AG20443 (cell line): ENCODE measurements at regions not wholly inside any gene's neighbourhood (a gene's known extent, or its start where the extent isn't known, plus 50 kb on each side); places are given as distances from the start of the nearest gene placed in this dataset.
A peak's percentile ranks its signal among the peaks of the same experiment; 100 is the strongest.
"Not testable (repeated sequence)": the region's sequence is repeated elsewhere in the genome, so short reads cannot be mapped to it uniquely, and the experiment has no call there.

Experiments
- DNase-seq: peaks from one replicate; pipeline ENCODE4 v3.0.0; 2012; ENCODE audit warnings: low spot score, mixed read lengths

DNA sequence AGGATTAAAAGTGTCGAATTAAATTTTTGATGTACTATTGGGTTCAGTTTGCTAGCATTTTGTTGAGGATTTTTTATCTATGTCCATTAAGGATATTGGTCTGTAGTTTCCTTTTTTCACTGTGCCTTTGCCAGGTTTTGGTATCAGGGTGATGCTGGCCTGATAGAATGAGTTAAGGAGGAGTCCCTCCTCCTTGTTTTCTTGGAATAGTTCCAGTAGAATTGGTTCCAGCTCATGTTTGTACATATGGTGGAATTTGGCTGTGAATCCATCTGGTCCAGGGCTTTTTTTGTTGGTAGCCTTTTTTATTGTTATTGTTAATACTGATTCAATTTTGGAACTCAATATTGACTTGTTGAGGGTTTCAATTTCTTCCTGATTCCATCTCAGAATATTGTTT, 141.8 kb downstream of the SIM1 start:
- DNase-seq = no peak

DNA sequence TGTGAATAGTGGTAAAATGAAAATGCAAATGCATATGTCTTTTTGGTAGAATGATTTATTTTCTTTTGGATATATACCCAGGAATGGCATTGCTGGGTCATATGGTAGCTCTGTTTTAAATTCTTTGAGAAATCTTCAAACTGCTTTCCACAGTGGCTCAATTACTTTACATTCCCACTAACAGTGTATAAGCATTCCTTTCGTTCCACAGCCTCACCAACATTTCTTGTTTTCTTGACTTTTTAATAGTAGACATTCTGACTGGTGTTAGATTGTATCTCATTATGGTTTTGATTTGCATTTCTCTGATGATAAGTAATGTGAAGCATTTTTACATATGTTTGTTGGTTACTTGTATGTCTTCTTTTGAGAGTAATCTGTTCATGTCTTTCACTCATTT, 144.0 kb downstream of the SIM1 start:
- DNase-seq = no peak

DNA sequence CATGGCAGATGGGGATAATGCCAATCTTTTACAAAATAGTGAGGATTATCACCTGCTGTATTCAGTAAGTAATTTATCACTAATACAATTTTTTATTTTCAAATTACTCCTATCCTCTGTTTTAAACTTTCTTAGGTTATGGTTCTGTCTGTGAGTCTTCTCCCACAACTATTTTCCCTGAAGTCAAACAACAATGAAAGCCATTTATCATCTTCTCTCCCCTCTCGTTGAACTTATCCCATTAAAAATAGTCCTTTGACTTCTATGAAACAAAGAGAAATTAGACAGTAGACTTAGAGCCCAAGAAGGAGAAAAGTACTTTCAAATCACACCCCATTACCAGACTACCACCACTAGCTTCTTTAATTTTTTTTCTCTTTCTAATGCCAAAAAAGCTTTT, 147.7 kb downstream of the SIM1 start:
- DNase-seq = no peak

DNA sequence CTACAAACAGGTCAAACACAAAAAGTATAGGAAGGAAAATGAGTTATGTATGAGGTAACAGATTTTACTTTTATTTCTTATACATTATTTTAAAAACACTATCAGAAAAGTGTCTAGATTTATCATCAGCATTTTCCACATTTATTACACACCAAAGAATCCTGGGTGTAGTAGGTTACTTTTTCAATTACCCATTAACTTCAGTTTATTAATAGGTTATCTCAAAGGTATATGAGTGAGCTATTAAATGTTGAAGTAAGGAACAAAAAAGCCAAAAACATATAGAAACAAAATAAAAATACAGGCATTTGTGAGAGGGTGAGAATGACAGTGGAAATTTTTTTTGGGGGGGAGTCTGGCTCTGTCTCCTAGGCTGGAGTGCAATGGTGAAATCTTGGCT, 150.5 kb downstream of the SIM1 start:
- no peak for DNase-seq

DNA sequence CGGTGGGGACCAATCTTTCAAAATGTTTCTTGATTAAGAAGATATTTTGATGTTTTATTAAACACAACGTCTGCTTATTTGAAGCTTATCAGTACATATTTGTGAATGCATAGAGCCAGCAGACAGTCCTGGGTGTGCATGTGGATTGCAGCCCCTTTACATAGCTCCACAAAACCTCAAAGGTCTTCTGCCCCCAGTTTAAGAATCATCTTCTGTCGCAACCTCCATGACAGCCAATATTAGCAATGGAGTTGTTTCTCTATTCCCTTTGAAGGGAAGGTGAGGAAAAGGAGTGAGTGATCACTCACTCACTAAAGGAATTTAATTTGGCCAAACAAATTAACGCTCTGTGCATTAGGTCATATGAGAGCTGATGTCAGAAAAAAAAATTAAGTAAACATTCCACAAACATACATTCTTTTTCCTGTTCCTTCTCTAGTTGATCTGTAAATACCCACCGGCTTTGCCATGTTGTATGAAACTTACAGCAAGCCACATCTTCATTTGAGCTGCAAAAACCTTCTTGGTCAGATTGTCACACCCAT, 152.9 kb downstream of the SIM1 start:
- DNase-seq = no peak

DNA sequence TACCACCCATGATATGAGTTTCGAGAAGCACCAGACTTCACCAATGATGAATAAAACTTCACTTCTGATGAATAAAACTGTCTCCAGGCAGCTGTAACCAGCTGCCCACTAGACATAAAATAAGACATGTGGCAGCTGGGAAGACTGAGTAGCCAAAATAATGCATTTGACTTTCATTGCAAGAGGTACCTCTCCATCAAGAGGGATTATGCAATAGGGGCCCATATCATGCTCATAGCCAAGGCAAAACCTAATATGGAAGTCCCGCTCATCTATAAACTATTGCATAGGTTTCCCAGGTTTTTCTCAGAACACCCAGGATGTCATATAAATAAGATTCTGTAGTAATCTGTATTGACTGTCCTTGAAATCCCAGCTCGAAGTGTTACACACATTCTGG, 155.5 kb downstream of the SIM1 start:
- no peak for DNase-seq

DNA sequence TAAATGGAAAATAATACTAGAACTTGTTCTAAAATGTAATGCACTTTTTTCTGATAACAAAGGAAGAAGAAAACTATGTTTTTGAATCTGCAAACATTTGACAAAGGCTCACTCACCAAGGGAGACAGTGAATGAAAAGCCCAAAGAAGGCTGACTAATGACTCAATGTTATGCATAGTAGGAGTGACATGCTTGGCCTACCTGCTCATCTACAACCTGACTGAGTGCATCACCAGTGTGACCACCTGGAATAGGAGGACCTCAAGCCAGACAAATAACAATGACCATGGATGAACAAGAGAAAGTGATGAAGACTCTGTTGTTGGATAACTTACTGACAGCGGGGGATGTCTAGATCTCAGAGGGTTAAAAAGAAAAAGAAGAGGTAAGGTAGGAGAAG, 157.2 kb downstream of the SIM1 start:
- DNase-seq = no peak

DNA sequence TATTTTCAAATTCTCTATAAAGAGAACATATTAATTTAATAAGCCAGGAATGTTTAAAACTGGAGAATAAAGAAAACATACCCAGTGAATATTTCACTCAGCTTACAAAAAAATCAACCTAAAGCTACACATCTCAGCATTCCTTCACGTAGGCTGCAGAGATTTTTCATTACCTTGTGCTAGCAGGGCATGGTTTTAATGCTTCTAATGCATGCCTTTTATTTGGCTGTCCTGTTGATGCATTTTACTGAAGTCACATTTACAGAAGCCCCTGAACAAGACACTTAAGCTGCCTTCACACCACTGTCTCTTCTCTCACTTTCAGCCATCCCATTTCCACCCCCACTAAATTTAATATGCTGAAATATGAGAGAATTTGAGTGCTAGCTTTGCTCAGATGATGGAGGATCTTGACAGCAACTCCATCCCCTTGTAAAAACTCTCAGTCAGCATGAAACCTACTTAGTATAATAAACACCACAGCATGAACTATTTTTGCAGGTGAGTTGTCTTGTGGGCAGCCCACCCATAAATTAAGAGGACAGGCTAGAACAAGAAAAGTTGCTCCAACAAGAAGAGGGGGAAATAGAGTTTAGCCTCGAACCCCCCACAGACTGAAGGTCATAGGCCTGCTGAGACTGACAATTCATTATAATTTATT, 159.4 kb downstream of the SIM1 start:
- no peak for DNase-seq

DNA sequence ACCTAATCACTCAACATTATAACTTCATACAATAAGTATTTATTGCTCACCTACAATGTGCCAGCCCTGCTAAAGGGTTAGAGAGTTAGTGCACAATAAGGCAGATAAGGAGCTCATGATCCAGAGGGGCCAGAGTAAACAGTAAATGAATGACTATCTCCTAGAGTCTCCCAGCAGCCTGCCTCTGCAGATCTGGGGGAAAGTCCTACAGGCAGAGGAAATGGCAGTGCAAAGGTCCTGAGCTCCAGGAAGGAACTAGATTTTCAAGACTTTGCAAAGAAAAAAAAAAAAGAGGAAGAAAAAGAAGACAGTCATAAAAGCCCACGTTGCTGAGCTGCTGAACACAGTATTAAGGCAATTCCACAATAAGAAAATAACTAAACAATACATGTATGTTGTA, 160.1 kb downstream of the SIM1 start:
- no peak for DNase-seq

DNA sequence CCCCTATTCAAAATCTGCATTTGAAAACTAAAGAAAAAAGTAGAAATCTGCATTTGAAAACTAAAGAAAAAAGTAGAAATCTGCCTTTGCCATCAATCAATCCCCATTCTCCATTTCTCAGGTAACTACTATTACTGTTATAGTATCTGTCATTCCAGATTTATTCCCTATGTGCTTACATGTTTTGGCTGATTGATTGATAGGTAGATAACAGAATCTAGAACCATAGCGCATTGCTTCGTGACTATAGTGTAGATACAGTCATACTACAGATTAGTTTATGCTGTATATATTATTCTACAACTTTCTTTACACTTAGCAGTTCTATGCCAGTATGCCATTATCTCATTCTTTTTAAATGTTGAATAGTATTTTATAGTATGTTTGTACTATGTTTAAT, 163.0 kb downstream of the SIM1 start:
- no peak for DNase-seq

DNA sequence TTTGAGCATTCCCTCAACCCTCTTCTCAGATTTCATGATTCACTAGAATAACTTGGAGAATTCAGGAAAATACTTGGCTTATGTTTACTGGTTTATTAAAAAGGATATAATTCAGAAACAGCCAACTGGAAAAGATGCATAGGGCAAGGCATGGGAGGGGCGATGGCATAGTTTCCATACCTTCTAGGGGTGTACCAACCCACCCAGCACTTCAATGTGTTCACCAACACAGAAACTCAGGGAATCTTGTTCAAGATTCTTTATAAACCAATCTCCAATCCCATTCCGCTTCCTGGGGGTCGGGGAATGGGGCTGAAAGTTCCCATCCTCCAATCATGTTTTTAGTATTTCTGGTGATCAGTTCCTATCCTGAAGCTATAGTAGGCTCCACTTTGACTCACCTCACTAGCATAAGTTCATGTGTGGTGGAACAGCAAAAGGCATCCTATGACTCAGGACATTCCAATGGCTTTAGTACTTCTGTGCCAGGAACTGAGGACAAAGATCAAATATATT, 164.4 kb downstream of the SIM1 start:
- peak; percentile 86 for DNase-seq

DNA sequence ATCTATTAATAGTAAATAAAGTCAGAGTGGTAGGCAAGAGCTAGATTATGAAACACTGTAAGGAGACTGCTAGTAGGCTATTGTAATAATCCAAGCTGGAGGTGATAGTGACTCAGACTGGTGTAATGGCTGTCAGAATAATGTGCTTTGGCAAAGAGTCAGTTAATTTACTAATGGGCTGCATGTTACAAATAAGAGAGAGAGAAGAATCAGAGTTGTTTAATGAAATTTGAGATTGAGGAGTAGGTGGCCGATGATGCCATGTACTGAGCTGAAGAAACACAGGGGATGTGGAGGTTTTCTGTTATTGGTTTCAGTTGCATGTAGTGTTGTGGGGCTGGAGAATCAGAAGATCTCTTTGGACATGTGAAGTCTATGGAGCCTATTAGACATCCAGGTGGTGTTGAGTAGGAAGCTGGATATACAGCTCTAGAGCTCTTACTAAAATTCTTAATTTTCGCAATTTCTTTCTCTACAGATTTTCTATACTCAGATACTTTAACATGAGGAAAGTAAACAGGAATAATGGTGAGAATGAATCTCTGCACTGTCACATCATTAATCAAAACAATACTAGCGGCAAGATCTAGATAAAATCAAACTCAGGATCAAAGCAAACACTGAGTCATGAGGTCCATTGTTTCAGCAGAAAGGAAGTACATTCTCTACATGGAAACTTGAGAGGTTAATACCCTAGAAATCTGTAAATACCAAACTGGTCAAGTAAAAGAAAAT, 167.7 kb downstream of the SIM1 start:
- peak; percentile 58 for DNase-seq

DNA sequence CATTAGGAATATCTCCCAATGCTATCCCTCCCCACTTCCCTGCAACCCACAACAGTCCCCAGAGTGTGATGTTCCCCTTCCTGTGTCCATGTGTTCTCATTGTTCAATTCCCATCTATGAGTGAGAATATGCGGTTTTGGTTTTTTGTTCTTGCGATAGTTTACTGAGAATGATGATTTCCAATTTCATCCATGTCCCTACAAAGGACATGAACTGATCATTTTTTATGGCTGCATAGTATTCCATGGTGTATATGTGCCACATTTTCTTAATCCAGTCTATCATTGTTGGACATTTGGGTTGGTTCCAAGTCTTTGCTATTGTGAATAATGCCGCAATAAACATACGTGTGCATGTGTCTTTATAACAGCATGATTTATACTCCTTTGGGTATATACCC, 169.5 kb downstream of the SIM1 start:
- DNase-seq = not testable (repeated sequence)

DNA sequence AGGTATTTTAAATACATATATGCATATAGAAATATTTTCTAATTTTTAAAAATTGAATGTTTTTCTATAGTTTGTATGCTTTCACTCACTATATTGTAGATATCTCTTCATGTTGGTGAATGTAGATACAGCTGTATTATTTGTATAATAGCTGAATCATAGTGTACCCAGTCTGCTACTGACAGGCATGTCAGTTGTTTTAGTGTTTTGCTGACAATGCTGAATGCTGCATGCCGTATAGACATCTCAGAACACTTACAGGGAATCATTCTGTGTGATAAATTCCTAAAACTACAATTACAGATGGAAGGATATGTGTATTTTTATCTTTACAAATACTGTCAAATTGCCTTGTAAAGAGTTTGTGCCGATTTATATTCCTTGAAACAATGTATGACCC, 175.4 kb downstream of the SIM1 start:
- DNase-seq = no peak

DNA sequence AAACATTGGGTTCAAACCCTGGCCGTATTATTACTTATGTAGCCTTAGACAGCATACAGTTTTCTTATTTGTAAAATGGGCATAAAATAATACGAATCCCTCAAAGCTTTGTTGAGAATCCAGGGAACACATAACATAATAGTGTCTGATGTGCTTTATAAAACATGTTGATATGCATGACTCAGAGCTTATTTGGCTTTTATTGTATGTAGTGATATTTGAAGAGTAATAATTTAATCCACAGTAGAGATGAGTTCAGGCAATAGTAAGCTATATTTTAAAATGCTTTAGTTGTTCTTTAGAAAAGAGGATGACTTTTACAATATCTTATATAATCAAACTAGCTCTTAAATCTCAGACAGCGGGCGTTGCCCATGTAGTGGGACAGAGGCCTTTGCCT, 176.4 kb downstream of the SIM1 start:
- no peak for DNase-seq

DNA sequence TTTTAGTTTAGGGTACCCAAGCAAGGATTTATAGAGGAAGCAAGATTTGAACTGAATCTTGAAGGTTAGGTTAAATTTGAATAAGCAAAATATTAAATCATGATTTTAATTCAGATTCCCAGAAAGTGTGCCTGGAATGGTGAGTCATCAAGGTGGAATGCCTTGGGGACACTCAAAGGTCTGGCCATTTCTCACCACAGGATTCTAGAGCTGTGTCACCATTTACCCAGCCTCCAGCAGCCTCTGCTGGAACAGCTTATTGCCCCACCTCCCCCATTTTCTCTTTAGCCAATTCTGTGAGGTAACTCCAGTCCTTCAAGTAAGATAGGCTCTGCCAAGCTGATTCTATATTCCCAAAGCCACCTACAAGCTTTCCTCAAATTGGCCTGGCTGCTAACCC, 181.4 kb downstream of the SIM1 start:
- DNase-seq = peak; percentile 74

DNA sequence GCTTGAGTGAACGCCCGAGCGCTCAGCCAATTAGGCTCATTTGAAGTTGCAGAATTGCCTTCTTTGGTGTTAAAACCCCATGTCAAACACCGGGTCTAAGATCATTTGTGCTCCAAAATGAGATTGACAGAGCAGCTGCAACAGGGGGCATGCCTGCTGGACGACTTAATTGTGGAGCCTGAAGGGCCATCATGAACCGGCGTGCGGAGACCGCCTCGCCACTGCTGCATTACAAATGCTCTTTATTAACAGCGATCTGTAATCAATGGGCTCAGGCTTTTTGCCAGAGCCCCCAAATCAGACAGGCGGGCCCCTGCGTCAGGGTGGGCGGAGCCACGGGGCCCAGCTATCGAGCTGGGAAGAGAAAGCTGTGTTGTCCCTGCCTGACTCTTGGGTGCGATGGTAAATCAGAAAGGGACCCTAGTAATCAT, 183.2 kb downstream of the SIM1 start:
- DNase-seq = peak; percentile 31

DNA sequence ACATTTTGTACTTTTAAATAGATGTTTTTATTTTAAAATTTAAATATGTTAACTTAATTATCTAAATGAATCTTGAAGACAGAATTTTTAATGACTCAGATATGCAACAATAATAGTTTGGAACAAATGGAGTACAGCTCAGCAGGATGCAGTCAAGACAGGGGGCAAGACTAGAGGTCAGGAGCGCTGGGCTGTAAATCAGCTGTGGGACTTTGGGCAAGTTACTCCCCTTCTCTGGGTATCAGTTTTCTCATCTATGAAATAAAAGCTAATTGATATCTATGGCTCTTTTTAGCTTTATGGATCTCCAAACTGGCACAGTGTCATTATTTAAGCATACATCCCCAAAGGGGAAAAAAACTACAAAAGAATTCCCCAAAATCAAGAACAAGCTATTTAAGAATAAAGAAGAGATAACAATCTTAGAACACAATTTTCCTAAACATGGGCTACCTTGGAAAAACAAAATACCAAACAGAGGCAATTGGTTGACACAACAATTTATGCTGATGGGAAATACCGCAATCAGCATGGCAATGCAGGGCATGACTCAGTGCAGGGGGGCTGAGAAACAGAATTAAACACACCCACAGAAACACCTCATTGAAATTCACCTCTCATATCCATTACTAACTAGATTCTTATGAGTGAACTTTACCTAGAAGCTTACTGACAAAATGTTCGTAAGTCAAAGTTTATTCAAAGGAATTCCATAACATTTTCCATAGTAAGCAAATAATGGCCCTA, 188.2 kb downstream of the SIM1 start:
- no peak for DNase-seq

DNA sequence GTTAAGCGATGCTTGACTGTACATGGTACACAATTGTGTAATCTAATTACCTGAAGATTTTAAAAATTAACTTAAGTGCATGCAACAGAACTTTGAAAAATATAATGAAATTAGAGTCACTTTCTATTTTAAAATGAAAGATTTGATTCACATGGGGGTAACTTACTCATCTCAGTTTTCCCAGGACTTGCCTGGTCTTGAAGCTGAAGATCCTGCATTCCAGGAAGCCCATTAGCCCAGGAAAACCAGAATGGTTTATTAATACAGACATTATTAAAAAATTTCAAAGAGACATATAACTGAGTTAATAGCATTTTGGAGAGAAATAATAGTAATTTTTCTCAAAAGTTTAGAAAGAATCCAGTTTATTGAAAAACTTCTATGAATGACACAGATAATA, 190.6 kb downstream of the SIM1 start:
- no peak for DNase-seq

DNA sequence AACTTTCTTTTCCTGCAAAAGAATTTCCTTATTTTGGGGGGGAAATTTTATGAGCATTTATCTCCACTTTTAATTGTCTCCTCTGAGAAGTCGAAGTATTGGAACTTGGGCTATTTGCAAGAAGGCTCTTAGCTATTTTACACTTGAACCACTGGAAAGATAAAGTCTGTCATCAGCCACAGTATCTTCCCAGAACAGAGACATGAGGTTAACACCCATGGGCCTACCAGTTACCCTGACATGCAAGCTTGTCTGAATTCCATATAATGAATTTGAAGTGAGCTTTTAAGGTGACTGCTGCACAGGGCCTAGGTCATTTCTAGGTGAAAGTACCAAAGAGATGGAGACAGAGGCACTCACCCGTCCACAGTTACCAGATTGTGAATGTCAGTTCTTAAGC, 193.1 kb downstream of the SIM1 start:
- DNase-seq = no peak

DNA sequence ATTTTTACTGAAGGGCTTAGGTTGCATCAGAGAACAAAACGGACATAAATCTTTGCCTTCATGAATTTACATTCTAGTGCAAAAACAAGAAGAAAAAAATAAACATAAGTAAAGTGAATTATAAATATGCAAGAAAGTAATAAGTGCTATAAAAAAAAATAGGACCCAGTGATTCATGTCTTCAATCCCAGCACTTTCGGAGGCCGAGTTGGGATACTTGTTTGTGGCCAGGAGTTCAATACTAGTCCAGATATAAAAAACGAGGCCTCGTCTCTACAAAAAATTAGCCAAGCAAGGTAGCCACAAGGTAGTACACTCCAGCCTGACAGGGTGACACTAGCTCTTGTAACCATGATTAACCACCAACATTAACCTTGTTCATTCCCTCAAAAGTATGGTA, 193.5 kb downstream of the SIM1 start:
- no peak for DNase-seq

DNA sequence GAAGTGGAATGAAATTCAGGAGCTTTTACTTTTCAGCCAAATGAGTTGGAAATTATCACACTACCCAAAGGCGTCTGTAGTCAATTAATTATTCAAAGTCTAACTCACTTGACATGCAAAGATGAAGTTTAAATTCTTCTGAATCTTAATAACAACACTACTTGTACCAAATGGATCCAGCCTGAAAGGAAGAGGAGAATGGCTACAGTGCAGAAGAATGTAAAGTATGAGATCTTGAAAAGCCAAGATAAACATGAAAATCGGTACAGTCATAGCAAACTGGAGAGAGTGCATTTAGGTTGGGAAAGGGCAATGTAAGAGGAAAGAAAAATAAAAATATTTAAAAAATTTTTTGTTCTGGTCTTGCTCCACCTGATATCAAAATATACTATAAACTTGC, 195.5 kb downstream of the SIM1 start:
- DNase-seq = peak; percentile 64

DNA sequence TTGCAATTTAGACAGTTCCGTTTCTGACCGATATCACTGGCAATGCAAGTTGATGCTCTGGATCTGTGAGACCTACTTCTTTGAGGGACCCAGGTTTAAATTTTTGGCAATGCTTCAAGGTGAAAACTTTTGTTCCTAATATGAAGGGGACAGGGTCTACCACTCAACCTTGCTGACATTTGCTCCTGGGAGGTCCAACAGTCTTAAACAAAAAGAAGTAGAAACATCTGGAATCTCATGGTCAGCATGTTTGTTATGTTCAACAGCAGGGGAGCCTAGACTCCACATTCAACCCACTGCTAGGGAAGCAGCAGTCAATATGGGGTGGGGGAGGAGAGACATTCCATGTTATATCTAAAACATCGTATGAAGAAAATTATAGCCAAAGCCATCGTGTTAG, 196.4 kb downstream of the SIM1 start:
- DNase-seq = no peak
